ENCODE measurements at regions not wholly inside any gene's neighbourhood (a gene's known extent, or its start where the extent isn't known, plus 50 kb on each side); places are given as distances from the start of the nearest gene placed in this dataset.

- no peak for TF ChIP-seq CTCF (IDR thresholded peaks at IDR 0.05)
- no peak for TF ChIP-seq POLR2A (IDR thresholded peaks at IDR 0.05)
- TF ChIP-seq EP300 (IDR thresholded peaks at IDR 0.05) = no peak
These were observed 397.5 kb downstream of the CDC14C start for GRCh38 chr7:49321843-49322242.

Data from upper lobe of left lung (tissue), 4 donors.